GM23248 (cell line): ENCODE measurements at regions not wholly inside any gene's neighbourhood (a gene's known extent, or its start where the extent isn't known, plus 50 kb on each side); places are given as distances from the start of the nearest gene placed in this dataset.

ENCODE experiments used
- DNase-seq: peaks from one replicate; pipeline ENCODE4 v3.0.0-alpha.2; 2015
- H2AFZ ChIP-seq: fragments of 200-600 bp; sonication (generic); 2 replicates; pipeline ENCODE4 v1.6.1; 2016; ENCODE audit warnings: antibody characterized with exemption
- H3F3A ChIP-seq: fragments of 200-600 bp; sonication (generic); 2 replicates; pipeline ENCODE4 v1.6.1; 2016; ENCODE audit warnings: mild to moderate bottlenecking, antibody characterized with exemption, mixed run types; ENCODE audit not compliant: insufficient read depth
- H3K27ac ChIP-seq: fragments of 200-600 bp; sonication (generic); 2 replicates; pipeline ENCODE4 v1.5.1; 2016; ENCODE audit warnings: mild to moderate bottlenecking
- H3K27me3 ChIP-seq: fragments of 200-600 bp; sonication (generic); replicated peaks from 2 replicates; pipeline ENCODE4 v1.6.1; 2016; ENCODE audit warnings: mild to moderate bottlenecking; ENCODE audit not compliant: insufficient read depth
- H3K36me3 ChIP-seq: fragments of 200-600 bp; sonication (generic); 2 replicates; pipeline ENCODE4 v1.6.1; 2016; ENCODE audit warnings: low read depth, mild to moderate bottlenecking
- H3K4me1 ChIP-seq: fragments of 200-600 bp; sonication (generic); 2 replicates; pipeline ENCODE4 v1.6.1; 2016; ENCODE audit warnings: mild to moderate bottlenecking; ENCODE audit not compliant: insufficient read depth
- H3K4me2 ChIP-seq: fragments of 200-600 bp; sonication (generic); one replicate; pipeline ENCODE4 v1.6.1; 2016; ENCODE audit warnings: mild to moderate bottlenecking; ENCODE audit not compliant: unreplicated experiment
- H3K4me3 ChIP-seq: fragments of 200-600 bp; sonication (generic); 2 replicates; pipeline ENCODE4 v1.5.1; 2016; ENCODE audit warnings: mild to moderate bottlenecking
- H3K79me2 ChIP-seq: fragments of 200-600 bp; sonication (generic); 2 replicates; pipeline ENCODE4 v1.6.1; 2016; ENCODE audit warnings: mild to moderate bottlenecking; ENCODE audit not compliant: insufficient read depth
- H3K9ac ChIP-seq: fragments of 200-600 bp; sonication (generic); 2 replicates; pipeline ENCODE4 v1.6.1; 2016; ENCODE audit warnings: mild to moderate bottlenecking
- H3K9me2 ChIP-seq: fragments of 200-600 bp; sonication (generic); 2 replicates; pipeline ENCODE4 v1.6.1; 2016; ENCODE audit warnings: mixed run types, mild to moderate bottlenecking, moderate library complexity; ENCODE audit not compliant: insufficient read depth
- H3K9me3 ChIP-seq: fragments of 200-600 bp; sonication (generic); one replicate; pipeline ENCODE4 v1.6.1; 2017; ENCODE audit warnings: low read depth
- H4K20me1 ChIP-seq: fragments of 200-600 bp; sonication (generic); 2 replicates; pipeline ENCODE4 v1.6.0; 2016; ENCODE audit not compliant: insufficient read depth
- EZH2 ChIP-seq: fragments of 200-600 bp; sonication (generic); IDR thresholded peaks from 2 replicates; pipeline ENCODE4 v1.6.1; 2018; ENCODE audit warnings: antibody characterized with exemption, mild to moderate bottlenecking; ENCODE audit not compliant: insufficient read depth, poor library complexity, severe bottlenecking
- EZH2phosphoT487 ChIP-seq: fragments of 200-600 bp; sonication (generic); IDR thresholded peaks from 2 replicates; pipeline ENCODE4 v1.6.1; 2018; ENCODE audit warnings: antibody characterized with exemption, moderate library complexity, mild to moderate bottlenecking, low read depth; ENCODE audit not compliant: insufficient read depth
- WGBS, 2 experiments: methylation state at CpG; one replicate each; pipeline ENCODE4 v1.1.6; 2015 to 2017; ENCODE audit warnings: low lambda C conversion rate in 2 of 2, low coverage in 1 of 2; ENCODE audit errors: missing lambda C conversion rate in 2 of 2; 5-methylcytosine and 5-hydroxymethylcytosine counted together
- in situ Hi-C: fragments of 300-500 bp; cut with MboI; formaldehyde crosslinking; loops from 2 replicates; pipeline ENCODE4 v1.15.0; 2020

- TF ChIP-seq EZH2 (no peak), EZH2phosphoT487 (no peak)
- Histone ChIP-seq H3K36me3 (no peaks in the 10 kb centered on the region), H3K9me2 (no peaks in the 10 kb centered on the region), H3K79me2 (no peaks in the 10 kb centered on the region), H2AFZ (no peak overlapping the region), H3K4me2 (no peak overlapping the region), H3K4me3 (no peak overlapping the region), H3K27me3 (no peaks in the 10 kb centered on the region), H3K9ac (no peak overlapping the region), H3F3A (no peaks in the 10 kb centered on the region), H3K9me3 (no peaks in the 10 kb centered on the region), H4K20me1 (no peaks in the 10 kb centered on the region), H3K4me1 (no peaks in the 10 kb centered on the region), H3K27ac (no peak overlapping the region)
- in situ Hi-C loops: no loop called here
- 45 to 62% methylated on average over 2 of the region's 2 CpGs for WGBS, 2 experiments
- DNase-seq: no peak
Measured at GRCh38 chrX:103439161-103439560, 62.8 kb downstream of the BEX3 start.

GRCh38 chrX:103440621-103441020 lies 64.3 kb downstream of the BEX3 start:
- Histone ChIP-seq H3K36me3 (no peaks in the 10 kb centered on the region), H3K4me2 (no peak overlapping the region), H2AFZ (no peak overlapping the region), H3K4me1 (no peaks in the 10 kb centered on the region), H3K9me3 (no peaks in the 10 kb centered on the region), H3K79me2 (no peaks in the 10 kb centered on the region), H3K27ac (no peak overlapping the region), H3K9ac (no peak overlapping the region), H3K27me3 (no peaks in the 10 kb centered on the region), H3F3A (no peaks in the 10 kb centered on the region), H4K20me1 (no peaks in the 10 kb centered on the region), H3K4me3 (no peak overlapping the region), H3K9me2 (no peaks in the 10 kb centered on the region)
- no peak for TF ChIP-seq EZH2phosphoT487
- TF ChIP-seq EZH2: no peak
- 86 to 89% methylated on average over 2 of the region's 2 CpGs for WGBS, 2 experiments
- in situ Hi-C loops: no loop called here
- no peak for DNase-seq

GRCh38 chrX:103441878-103442535 lies 65.7 kb downstream of the BEX3 start:
- in situ Hi-C loops: no loop called here
- Histone ChIP-seq H3K9me2 (no peaks in the 10 kb centered on the region), H3K27me3 (no peaks in the 10 kb centered on the region), H3F3A (no peaks in the 10 kb centered on the region), H3K4me2 (no peak overlapping the region), H3K9ac (no peak overlapping the region), H3K27ac (no peak overlapping the region), H3K4me3 (no peak overlapping the region), H3K79me2 (no peaks in the 10 kb centered on the region), H4K20me1 (no peaks in the 10 kb centered on the region), H2AFZ (no peak overlapping the region), H3K36me3 (no peaks in the 10 kb centered on the region), H3K4me1 (no peaks in the 10 kb centered on the region), H3K9me3 (no peaks in the 10 kb centered on the region)
- no peak for DNase-seq
- 95 to 98% methylated on average over 4 of the region's 4 CpGs for WGBS, 2 experiments
- no peak for TF ChIP-seq EZH2phosphoT487
- no peak for TF ChIP-seq EZH2

GRCh38 chrX:103442536-103442901 lies 66.2 kb downstream of the BEX3 start:
- Histone ChIP-seq H3K9me2 (no peaks in the 10 kb centered on the region), H3F3A (no peaks in the 10 kb centered on the region), H3K36me3 (no peaks in the 10 kb centered on the region), H3K79me2 (no peaks in the 10 kb centered on the region), H4K20me1 (no peaks in the 10 kb centered on the region), H3K4me3 (no peak overlapping the region), H3K27me3 (no peaks in the 10 kb centered on the region), H3K27ac (peak overlapping the region; percentile 15; the same call in 1 of the 2 replicates), H3K9ac (no peak overlapping the region), H3K9me3 (no peaks in the 10 kb centered on the region), H2AFZ (no peak overlapping the region), H3K4me1 (no peaks in the 10 kb centered on the region), H3K4me2 (no peak overlapping the region)
- in situ Hi-C loops: no loop called here
- WGBS, 2 experiments: 55 to 80% methylated on average over 5 to 6 of the region's 6 CpGs
- TF ChIP-seq EZH2phosphoT487: no peak
- TF ChIP-seq EZH2: no peak
- DNase-seq: peak; percentile 47
